Activated effector memory CD4-positive, alpha-beta T cell treated with Interleukin-2 at 50 U/mL for 16 hours (primary cell): ENCODE measurements at regions not wholly inside any gene's neighbourhood (a gene's known extent, or its start where the extent isn't known, plus 50 kb on each side); places are given as distances from the start of the nearest gene placed in this dataset.
"Not testable (repeated sequence)": the region's sequence is repeated elsewhere in the genome, so short reads cannot be mapped to it uniquely, and the experiment has no call there.

ENCODE experiments used
- DNase-seq: peaks from one replicate; pipeline ENCODE4 v3.0.0-alpha.2; 2020

DNA sequence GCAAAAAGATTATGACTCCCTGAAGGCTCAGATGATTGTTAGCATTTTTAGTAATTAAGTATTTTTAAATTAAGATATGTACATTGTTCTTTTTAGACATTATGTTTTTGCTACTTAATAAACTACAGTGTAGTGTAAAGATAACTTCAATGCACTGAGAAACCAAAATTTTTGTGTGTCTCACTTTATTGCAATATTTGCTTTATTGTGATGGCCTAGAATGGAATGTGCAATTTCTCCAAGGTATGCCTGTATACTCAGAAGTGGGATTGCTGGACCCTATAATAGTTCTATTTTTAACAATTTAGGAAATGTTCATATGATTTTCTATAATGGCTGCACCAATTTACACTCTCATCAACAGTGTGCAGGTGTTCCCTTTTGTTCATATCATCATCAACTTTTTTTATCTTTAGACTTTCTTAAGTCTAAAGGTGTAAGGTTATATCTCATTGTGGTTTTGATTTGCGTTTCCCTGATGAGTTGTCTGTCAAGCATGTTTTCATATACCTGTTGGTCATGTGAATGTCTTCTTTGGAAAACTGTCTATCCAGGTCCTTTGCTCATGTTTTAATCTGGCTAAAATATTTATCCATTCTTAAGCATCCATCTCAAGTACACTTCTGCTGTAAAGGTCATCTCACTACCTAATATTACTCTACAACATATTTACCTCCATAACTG lies 1323.5 kb upstream of the LRRTM3 start:
- no peak for DNase-seq

DNA sequence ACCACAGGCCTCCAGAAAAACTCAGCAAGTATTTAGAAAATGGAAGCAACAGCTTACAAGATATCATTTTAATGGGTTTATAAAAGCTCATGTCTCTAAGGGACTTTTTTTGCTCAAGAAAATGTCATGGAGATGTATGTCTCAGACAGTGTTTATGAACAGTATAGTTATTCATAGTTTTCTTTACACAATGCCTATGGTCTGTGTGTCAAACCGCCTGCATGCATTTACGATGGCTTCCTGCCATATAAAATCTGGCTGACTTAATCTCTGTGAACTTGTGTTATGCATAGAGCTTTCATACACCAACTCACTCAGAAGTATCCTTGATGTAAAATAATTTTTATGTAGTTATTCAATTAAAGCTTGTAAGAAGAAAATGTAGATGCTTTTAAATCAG lies 1314.2 kb upstream of the LRRTM3 start:
- DNase-seq: no peak

DNA sequence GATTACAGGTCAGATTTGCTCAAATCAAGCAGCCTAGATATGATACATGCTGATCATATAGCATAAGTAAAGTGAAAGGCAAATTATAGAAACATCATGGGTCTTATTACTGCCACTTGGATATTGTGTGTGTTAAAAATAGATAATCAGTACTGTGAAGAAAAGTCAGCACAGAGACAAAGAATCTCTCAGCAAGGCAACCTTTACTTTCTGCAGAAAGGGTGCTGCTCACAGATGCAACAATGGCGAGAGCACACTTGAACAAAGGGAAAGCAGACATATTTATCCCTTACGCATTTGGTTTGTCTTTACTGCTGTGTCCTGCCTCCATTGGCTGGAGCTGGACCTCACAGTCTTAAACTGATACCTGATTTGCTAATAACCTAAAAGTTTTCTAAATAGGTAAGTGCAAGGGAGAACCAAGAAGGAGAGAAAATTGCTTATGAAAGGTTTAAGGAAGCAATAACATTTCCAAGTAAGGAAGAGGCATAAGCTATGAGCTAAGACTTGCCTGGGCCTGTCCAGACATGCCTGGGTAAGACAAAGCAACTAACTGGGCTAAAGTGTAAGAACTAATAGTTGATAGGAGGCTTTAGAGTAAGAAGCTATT lies 1310.8 kb upstream of the LRRTM3 start:
- no peak for DNase-seq

GRCh38 chr10:65618126-65618525 lies 1307.7 kb upstream of the LRRTM3 start:
- DNase-seq: no peak

DNA sequence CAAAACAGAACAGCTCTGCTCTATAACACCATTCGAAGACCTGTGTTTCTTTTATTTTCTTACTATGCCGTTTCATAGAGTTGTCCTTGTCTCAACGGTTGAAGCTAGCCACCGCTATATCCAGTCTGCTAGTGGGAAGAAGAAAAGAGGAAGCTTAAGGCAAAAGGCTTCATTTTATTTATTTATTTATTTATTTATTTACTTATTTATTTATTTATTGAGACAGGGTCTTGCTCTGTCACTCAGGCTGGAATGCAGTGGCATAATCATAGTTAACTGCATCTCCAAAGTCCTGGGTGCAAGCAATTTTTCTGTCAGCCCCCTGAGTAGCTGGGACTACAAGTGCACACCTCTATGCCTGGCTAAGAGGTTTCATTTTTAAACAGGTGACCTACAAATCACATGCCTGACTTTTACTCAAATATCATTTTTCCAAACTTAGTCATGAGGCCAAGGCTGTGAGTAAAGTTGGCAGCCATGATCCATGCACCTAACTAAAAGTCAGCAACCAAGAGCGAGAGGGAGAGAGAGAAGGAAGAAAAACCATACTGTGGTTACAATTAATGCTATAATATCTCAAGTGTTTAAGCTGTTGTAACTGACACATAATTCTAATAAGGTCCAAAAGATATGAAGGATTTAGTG lies 1305.3 kb upstream of the LRRTM3 start:
- no peak for DNase-seq

DNA sequence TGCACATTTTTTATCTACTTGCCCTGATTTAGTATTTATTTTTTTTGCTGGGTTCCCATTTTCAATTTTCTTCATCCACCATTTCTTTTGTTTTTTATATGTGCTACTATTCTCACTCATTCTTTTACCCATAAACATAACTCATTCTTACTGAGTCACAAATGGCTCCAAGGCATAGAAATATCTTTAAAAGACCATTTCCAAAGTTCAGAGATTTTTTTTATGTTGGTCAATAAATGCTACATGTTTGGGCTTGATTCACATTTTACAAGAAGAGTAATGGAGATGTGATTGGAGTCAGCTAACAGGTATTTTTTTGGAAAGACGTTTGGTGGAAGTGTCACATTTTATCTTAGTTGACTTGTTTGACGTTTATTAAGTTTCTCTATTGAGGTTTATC lies 1303.2 kb upstream of the LRRTM3 start:
- DNase-seq: no peak

DNA sequence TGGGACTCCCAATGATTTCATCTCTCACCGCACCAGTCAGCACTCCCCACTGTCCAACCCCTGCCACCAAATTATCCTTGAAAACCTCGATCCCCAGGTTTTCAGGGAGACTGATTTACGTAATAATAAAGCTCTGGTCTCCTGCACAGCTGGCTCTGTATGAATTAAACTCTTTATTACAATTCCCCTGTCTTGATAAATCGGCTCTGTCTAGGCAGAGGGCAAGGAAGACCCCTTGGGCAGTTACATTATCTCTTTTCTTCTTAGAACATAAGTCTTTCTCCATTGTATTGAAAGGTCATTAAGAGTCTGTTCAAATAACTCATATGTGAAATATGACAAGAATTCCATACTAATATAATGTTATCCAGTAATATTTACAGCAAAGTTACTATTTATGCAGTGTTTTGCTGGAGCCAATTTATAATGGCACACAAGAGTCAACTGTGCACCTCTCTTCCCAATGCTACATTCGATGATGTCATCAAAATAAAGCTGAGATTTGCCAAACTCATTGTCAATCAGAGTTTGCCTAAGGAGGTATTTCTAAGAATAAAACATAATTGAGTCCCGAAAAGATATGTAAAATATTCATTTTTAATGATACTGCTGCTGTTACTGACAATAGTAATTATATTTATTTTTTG lies 1297.2 kb upstream of the LRRTM3 start:
- DNase-seq: no peak

GRCh38 chr10:65660006-65660405 lies 1265.8 kb upstream of the LRRTM3 start:
- no peak for DNase-seq

- DNase-seq: no peak
Measured at GRCh38 chr10:65670087-65670486, 1255.7 kb upstream of the LRRTM3 start.

- not testable (repeated sequence) for DNase-seq
Measured at GRCh38 chr10:65670596-65670995, 1255.2 kb upstream of the LRRTM3 start.

DNA sequence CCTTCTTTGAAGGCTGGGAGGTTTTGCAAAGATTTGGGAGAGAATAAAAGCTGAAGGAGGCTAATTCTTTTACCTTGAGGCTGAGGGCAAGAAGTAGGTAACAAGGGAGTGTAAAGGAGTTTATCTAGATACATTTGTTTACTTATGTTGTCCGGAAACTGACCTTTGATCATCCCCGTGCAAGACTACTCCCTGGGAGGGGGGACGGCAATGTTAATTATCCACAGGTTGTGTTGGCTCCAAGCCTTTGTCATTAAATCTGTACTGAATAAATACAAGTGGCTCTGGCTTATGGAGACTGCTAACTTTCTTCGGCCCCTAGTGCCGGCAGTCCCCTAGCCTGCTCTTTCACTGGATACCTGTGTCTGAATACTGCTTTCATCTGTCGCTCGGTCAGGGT lies 1250.6 kb upstream of the LRRTM3 start:
- no peak for DNase-seq

GRCh38 chr10:65684896-65685295 lies 1240.9 kb upstream of the LRRTM3 start:
- DNase-seq: no peak

- DNase-seq: no peak
Measured at GRCh38 chr10:65701168-65701776, 1224.6 kb upstream of the LRRTM3 start.

GRCh38 chr10:65708057-65708456 lies 1217.8 kb upstream of the LRRTM3 start:
- no peak for DNase-seq

DNA sequence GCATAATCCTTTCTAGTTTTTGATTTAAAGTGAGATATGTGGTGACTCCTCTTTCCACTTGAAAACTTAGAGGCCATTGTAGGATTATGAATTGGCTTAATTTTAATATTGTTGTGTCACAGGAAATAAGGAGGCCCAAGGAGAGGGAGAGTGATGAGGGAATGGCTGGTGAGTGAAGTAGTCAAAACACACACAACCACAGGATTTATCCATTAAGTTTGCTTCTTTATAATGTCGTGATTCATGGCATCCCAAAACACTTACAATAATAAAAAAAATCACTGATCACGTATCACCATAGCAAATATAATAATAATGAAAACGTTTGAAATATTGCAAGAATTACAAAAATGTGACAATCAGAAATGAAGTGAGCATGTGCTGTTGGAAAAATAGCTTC lies 1215.5 kb upstream of the LRRTM3 start:
- DNase-seq: no peak

DNA sequence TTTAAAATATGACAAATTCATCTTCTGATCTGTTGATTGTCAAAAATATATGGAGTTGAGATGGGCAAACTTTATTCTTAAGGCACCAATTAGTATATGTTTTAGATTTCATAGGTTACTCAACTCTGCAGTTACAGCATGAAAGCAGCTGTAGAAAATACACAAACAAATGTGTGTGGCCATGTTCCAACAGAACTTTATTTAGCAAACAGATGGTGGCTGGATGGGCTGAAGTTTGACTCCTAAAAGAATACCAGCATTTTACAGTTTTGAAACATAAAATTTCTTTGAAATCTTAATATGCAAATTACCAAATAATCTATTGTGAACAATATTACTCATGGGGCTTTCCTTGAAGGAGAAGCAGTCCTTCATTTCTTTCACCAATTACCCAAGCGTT lies 1206.0 kb upstream of the LRRTM3 start:
- no peak for DNase-seq

DNA sequence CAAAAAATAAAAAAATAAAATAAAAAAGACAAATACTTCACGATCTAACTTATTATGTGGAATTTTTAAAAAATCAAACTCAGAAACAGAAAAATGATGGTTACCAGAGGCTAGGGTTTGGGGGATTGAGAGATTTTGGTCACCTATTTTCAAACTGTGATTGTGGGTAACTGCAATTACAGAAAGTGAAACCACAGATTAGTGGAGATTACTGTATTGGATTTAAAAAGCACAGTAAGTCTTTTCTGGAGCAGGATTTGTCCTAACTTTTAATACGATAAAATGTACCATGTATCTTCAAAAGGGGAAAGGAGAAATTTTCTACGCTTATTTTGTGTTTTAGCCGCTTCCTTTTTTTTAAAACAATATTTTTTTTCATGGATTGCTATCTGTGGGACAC lies 1204.9 kb upstream of the LRRTM3 start:
- no peak for DNase-seq

DNA sequence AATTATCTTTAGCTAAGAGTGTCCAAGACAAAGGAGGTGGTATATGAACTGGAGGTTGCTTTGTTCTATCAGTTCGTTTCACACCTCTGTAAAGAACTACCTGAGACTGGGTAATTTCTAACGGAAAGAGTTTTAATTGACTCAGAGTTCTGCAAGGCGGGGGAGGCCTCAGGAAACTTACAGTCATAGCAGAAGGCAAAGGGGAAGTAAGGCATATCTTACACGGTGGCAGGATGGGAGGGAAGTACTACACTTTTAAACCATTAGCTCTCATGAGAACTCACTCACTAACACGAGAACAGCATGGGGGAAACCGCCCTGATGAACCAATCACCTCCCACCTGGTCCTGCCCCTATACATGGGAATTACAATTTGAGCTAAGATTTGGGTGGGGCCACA lies 1202.3 kb upstream of the LRRTM3 start:
- no peak for DNase-seq

GRCh38 chr10:65735382-65735781 lies 1190.5 kb upstream of the LRRTM3 start:
- no peak for DNase-seq

- no peak for DNase-seq
Measured at GRCh38 chr10:65742906-65743305, 1182.9 kb upstream of the LRRTM3 start.

DNA sequence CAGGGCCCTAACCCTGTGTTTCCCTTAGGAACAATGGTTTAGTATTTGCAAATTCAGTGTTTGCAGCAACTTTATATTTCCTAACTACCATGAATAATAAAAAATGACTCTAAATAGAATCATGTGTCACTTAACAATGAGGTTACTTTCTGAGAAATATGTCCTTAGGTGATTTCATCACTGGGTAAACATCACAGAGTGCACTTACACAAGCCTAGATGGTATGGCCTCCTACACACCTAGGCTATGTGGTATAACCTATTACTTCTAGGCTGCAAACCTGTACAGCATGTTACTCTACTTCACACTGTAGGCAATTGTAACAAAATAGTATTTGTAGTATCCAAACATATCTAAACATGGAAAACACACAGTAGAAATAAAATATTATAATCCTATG lies 1174.6 kb upstream of the LRRTM3 start:
- DNase-seq: no peak

DNA sequence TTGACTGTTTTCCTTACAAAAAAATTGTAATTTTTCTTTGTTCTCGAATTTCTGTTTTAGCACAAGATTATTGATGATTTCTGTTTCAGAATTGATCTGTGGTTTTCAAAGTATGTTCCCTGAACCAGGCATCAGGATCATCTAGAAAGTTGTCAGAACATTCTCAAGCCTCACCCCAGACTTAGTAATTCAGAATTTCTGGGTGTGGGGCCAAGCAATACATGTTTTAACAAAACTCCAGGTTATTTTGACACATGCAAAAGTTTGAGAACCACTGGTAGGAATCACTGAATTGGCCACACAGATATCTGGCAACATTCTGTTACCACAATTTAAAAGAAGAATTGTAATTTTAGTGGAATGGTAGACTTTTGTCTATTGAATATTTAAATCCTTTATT lies 1173.9 kb upstream of the LRRTM3 start:
- DNase-seq: no peak

- DNase-seq: no peak
Measured at GRCh38 chr10:65753532-65753931, 1172.3 kb upstream of the LRRTM3 start.

- no peak for DNase-seq
Measured at GRCh38 chr10:65754112-65754511, 1171.7 kb upstream of the LRRTM3 start.
